Neural cell (in vitro differentiated cells): ENCODE measurements at regions not wholly inside any gene's neighbourhood (a gene's known extent, or its start where the extent isn't known, plus 50 kb on each side); places are given as distances from the start of the nearest gene placed in this dataset.
A peak's percentile ranks its signal among the peaks of the same experiment; 100 is the strongest.

Experiments used
- H2AFZ ChIP-seq: fragments of 200-600, 300-800 bp; sonication (generic), shearing (Covaris generic); 2 replicates; pipeline ENCODE4 v1.6.0; 2014; ENCODE audit warnings: low read depth, mild to moderate bottlenecking, antibody characterized with exemption, low read length, moderate library complexity
- H3F3A ChIP-seq: fragments of 200-600 bp; shearing (Covaris generic); 2 replicates; pipeline ENCODE4 v1.6.1; 2016; ENCODE audit warnings: mild to moderate bottlenecking, moderate library complexity, mixed read lengths, antibody characterized with exemption, low read length; ENCODE audit not compliant: insufficient read depth, poor library complexity, severe bottlenecking
- H3K27ac ChIP-seq: fragments of 200-600, 300-800 bp; sonication (generic), shearing (Covaris generic); 2 replicates; pipeline ENCODE4 v1.5.1; 2014; ENCODE audit warnings: mild to moderate bottlenecking, low read length, moderate library complexity
- H3K27me3 ChIP-seq: fragments of 300-800, 200-600 bp; sonication (generic), shearing (Covaris generic); 2 replicates; pipeline ENCODE4 v1.6.0; 2014; ENCODE audit warnings: mild to moderate bottlenecking, low read depth, low read length, moderate library complexity; ENCODE audit not compliant: insufficient read depth
- H3K36me3 ChIP-seq: fragments of 300-800, 200-600 bp; sonication (generic), shearing (Covaris generic); 2 replicates; pipeline ENCODE4 v1.5.1; 2014; ENCODE audit warnings: mild to moderate bottlenecking, antibody characterized with exemption, low read length, moderate library complexity; ENCODE audit not compliant: insufficient read depth
- H3K4me2 ChIP-seq: fragments of 300-800, 200-600 bp; sonication (generic), shearing (Covaris generic); 2 replicates; pipeline ENCODE4 v1.6.0; 2014; ENCODE audit warnings: mild to moderate bottlenecking, low read length
- H3K4me3 ChIP-seq: fragments of 300-800, 200-600 bp; sonication (generic), shearing (Covaris generic); 2 replicates; pipeline ENCODE4 v1.5.1; 2014; ENCODE audit warnings: mild to moderate bottlenecking, low read length, moderate library complexity
- H3K79me2 ChIP-seq: fragments of 200-600 bp; shearing (Covaris generic); replicated peaks from 2 replicates; pipeline ENCODE4 v1.6.0; 2014; ENCODE audit warnings: mild to moderate bottlenecking, low read length, moderate library complexity; ENCODE audit not compliant: insufficient read depth
- H3K9ac ChIP-seq: fragments of 300-800, 200-600 bp; sonication (generic), shearing (Covaris generic); 2 replicates; pipeline ENCODE4 v1.6.1; 2016; ENCODE audit warnings: mild to moderate bottlenecking, low read length, mixed read lengths
- H3K9me2 ChIP-seq: fragments of 200-600 bp; shearing (Covaris generic); 2 replicates; pipeline ENCODE4 v1.6.1; 2016; ENCODE audit warnings: mild to moderate bottlenecking, low read length, mixed read lengths; ENCODE audit not compliant: insufficient read depth
- H3K9me3 ChIP-seq: fragments of 200-600, 300-800 bp; sonication (generic), shearing (Covaris generic); 2 replicates; pipeline ENCODE4 v1.6.1; 2016; ENCODE audit warnings: mild to moderate bottlenecking, mixed run types, low read length, moderate library complexity, mixed read lengths
- H4K20me1 ChIP-seq: fragments of 200-600 bp; shearing (Covaris generic); 2 replicates; pipeline ENCODE4 v1.6.1; 2016; ENCODE audit warnings: mild to moderate bottlenecking, mixed run types; ENCODE audit not compliant: insufficient read depth
- EP300 ChIP-seq: fragments of 450-650 bp; conservative IDR thresholded peaks from 2 replicates; pipeline ENCODE4 v1.6.1; 2014; ENCODE audit warnings: antibody characterized with exemption, mild to moderate bottlenecking, moderate library complexity; ENCODE audit not compliant: poor library complexity, severe bottlenecking
- EZH2 ChIP-seq: fragments of 200-600, 300-800 bp; shearing (Covaris generic), sonication (generic); IDR thresholded peaks from 2 replicates; pipeline ENCODE4 v1.6.1; 2014; ENCODE audit warnings: antibody characterized with exemption, low read length, borderline replicate concordance, mild to moderate bottlenecking; ENCODE audit not compliant: insufficient read depth, poor library complexity, severe bottlenecking
- POLR2AphosphoS5 ChIP-seq: IDR thresholded peaks from 2 replicates; pipeline ENCODE4 v1.6.1; 2012
- RAD21 ChIP-seq: fragments of 450-650 bp; conservative IDR thresholded peaks from 2 replicates; pipeline ENCODE4 v1.6.1; 2014; ENCODE audit warnings: antibody characterized with exemption, mild to moderate bottlenecking, moderate library complexity
- SMC3 ChIP-seq: fragments of 450-650 bp; conservative IDR thresholded peaks from 2 replicates; pipeline ENCODE4 v1.6.1; 2014; ENCODE audit warnings: antibody characterized with exemption, mild to moderate bottlenecking, moderate library complexity; ENCODE audit not compliant: poor library complexity
- TAF1 ChIP-seq: IDR thresholded peaks from 2 replicates; pipeline ENCODE4 v1.6.1; 2012; ENCODE audit warnings: low read depth
- TF ChIP-seq, protein P1 (sequence below): fragments of 450-650 bp; IDR thresholded peaks from 2 replicates; pipeline ENCODE4 v1.5.1; 2014; ENCODE audit warnings: antibody characterized with exemption, mild to moderate bottlenecking, moderate library complexity; ENCODE audit not compliant: poor library complexity, severe bottlenecking

- TF ChIP-seq TAF1 (no peak), POLR2AphosphoS5 (no peak), RAD21 (no peak), SMC3 (no peak), EZH2 (no peak), EP300 (no peak)
- TF ChIP-seq, protein P1, sequence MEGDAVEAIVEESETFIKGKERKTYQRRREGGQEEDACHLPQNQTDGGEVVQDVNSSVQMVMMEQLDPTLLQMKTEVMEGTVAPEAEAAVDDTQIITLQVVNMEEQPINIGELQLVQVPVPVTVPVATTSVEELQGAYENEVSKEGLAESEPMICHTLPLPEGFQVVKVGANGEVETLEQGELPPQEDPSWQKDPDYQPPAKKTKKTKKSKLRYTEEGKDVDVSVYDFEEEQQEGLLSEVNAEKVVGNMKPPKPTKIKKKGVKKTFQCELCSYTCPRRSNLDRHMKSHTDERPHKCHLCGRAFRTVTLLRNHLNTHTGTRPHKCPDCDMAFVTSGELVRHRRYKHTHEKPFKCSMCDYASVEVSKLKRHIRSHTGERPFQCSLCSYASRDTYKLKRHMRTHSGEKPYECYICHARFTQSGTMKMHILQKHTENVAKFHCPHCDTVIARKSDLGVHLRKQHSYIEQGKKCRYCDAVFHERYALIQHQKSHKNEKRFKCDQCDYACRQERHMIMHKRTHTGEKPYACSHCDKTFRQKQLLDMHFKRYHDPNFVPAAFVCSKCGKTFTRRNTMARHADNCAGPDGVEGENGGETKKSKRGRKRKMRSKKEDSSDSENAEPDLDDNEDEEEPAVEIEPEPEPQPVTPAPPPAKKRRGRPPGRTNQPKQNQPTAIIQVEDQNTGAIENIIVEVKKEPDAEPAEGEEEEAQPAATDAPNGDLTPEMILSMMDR: no peak
- no peaks in the 10 kb centered on the region for H3K9me3 ChIP-seq
- no peaks in the 10 kb centered on the region for H3K36me3 ChIP-seq
- H3K9ac ChIP-seq: peak overlapping the region; percentile 72
- H3K79me2 ChIP-seq: no peaks in the 10 kb centered on the region
- no peaks in the 10 kb centered on the region for H3K9me2 ChIP-seq
- no peak overlapping the region for H2AFZ ChIP-seq
- H3K4me2 ChIP-seq: no peak overlapping the region
- no peak overlapping the region for H3K27ac ChIP-seq
- H3K4me3 ChIP-seq: peak overlapping the region; percentile 76
- no peaks in the 10 kb centered on the region for H3F3A ChIP-seq
- no peaks in the 10 kb centered on the region for H4K20me1 ChIP-seq
- H3K27me3 ChIP-seq: peaks cover 14% of the 10 kb centered on the region
These were observed 49.9 kb upstream of the CCDC174 start for GRCh38 chr3:14601692-14602005.
